Spleen (tissue), 11 donors: ENCODE measurements at regions not wholly inside any gene's neighbourhood (a gene's known extent, or its start where the extent isn't known, plus 50 kb on each side); places are given as distances from the start of the nearest gene placed in this dataset.
A peak's percentile ranks its signal among the peaks of the same experiment; 100 is the strongest.

Experiments used
- DNase-seq: peaks from one replicate; pipeline ENCODE4 v3.0.0-alpha.2; 2020
- H3K27ac ChIP-seq, 8 donors: fragments of 200-600 bp; sonication (generic) in 7 of 8; 1 replicate in 4 of 8; 2 replicates in 4 of 8; pipeline versions ENCODE4 v1.5.0 to v1.8.0; 2016 to 2021; ENCODE audit warnings: inconsistent platforms in 4 of 8, mild to moderate bottlenecking in 4 of 8, moderate library complexity in 1 of 8
- H3K27me3 ChIP-seq, 7 donors: fragments of 200-600 bp; sonication (generic) in 6 of 7; replicated peaks in 1 of 7; 1 replicate in 4 of 7; 2 replicates in 3 of 7; pipeline versions ENCODE4 v1.5.0 to v1.8.0; 2016 to 2021; ENCODE audit warnings: inconsistent platforms in 3 of 7, mild to moderate bottlenecking in 1 of 7
- H3K36me3 ChIP-seq, 6 donors: fragments of 200-600 bp; sonication (generic) in 5 of 6; 1 replicate in 4 of 6; 2 replicates in 2 of 6; pipeline versions ENCODE4 v1.5.0 to v1.8.0; 2016 to 2021; ENCODE audit warnings: inconsistent platforms in 2 of 6
- H3K4me1 ChIP-seq, 6 donors: fragments of 200-600 bp; sonication (generic) in 5 of 6; 1 replicate in 3 of 6; 2 replicates in 3 of 6; pipeline versions ENCODE4 v1.5.0 to v1.8.0; 2016 to 2021; ENCODE audit warnings: inconsistent platforms in 3 of 6
- H3K4me3 ChIP-seq, 8 donors: fragments of 200-600 bp; sonication (generic) in 7 of 8; 1 replicate in 4 of 8; 2 replicates in 4 of 8; pipeline versions ENCODE4 v1.5.0 to v1.8.0; 2016 to 2021; ENCODE audit warnings: inconsistent platforms in 4 of 8, mild to moderate bottlenecking in 4 of 8, moderate library complexity in 2 of 8
- H3K9me3 ChIP-seq, 8 donors: fragments of 200-600 bp; sonication (generic) in 7 of 8; 1 replicate in 4 of 8; 2 replicates in 4 of 8; pipeline versions ENCODE4 v1.5.0 to v1.8.0; 2016 to 2021; ENCODE audit warnings: inconsistent platforms in 4 of 8
- POLR2A ChIP-seq, 3 donors: fragments of 450-650 bp; IDR thresholded peaks; one replicate each; pipeline ENCODE4 v1.5.1; 2017; ENCODE audit warnings: antibody characterized with exemption in 3 of 3, mild to moderate bottlenecking in 1 of 3
- POLR2AphosphoS5 ChIP-seq, 3 donors: sonication (generic); formaldehyde crosslinking; IDR thresholded peaks; one replicate each; pipeline ENCODE4 v1.5.1; 2017; ENCODE audit warnings: antibody characterized with exemption in 3 of 3
- WGBS, 5 donors: extraction: QIAGEN DNeasy Blood & Tissue Kit in 3 of 5; methylation state at CpG; one replicate each; pipeline versions ENCODE4 v1.1.5 to v1.1.7; 2013 to 2018; 5-methylcytosine and 5-hydroxymethylcytosine counted together
- intact Hi-C: fragments of 100-400 bp; cut with DNase I; formaldehyde crosslinking; loops from one replicate; pipeline ENCODE4 v1.15.0; 2023; ENCODE audit warnings: low total_unique reads
- TF ChIP-seq, protein P1 (sequence below), 11 experiments: fragments of 200-600 bp in 7 of 11; fragments of 450-650 bp in 4 of 11; sonication (generic) in 4 of 11; IDR thresholded peaks in 8 of 11; conservative IDR thresholded peaks in 3 of 11; 1 replicate in 7 of 11; 2 replicates in 4 of 11; pipeline versions ENCODE4 v1.4.0 to v1.8.0; 2016 to 2021; ENCODE audit warnings: antibody characterized with exemption in 11 of 11, inconsistent platforms in 4 of 11, mild to moderate bottlenecking in 1 of 11
- donor health status: healthy with polysubstance abuse.
- donor health status: DM: no; HTN: no; CAD: no; lungs with moderate emphysema.
- donor health status: DM: no; HTN: no; CAD: no.
- donor health status: Bipolar disorder and iron deficiency.
- donor health status: healthy.
- donor health status: DM: no; HTN: no; CAD: no.
- donor health status: DM: yes; HTN: yes; CAD: no.

DNA sequence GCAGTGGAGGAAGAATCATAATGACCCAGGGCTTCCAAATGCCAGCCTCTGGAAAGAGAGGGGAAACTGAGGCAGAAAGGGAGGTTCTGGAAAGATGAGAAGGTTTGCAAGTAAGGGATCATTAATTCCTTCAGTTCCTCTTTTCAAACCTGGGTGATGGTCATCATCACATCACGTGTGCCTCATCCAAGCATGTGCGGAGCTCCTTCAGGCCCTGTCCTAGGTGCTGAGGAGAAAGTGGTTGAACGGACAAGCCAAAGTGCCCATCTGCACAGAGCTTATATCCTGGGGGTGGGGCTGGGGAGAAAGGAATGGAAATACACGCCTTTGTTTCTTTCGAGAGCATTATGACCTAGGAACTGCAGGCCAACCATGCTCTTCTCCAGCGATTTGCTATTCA is 60.2 kb upstream of the AFF3 start:
- DNase-seq: no peak
- Histone ChIP-seq H3K27me3 (no peaks in the 10 kb centered on the region), H3K9me3 (no peaks in the 10 kb centered on the region), H3K4me1 (peaks cover 0 to 20% (median 4%) of the 10 kb centered on the region in 6 donors), H3K36me3 (no peaks in the 10 kb centered on the region), H3K27ac (no peak overlapping the region), H3K4me3 (no peak overlapping the region)
- intact Hi-C loops: no loop called here
- WGBS, 5 donors: 83 to 90% (median 86%) methylated on average over 6 of the region's 6 CpGs
- TF ChIP-seq POLR2A (IDR thresholded peaks at IDR 0.05): no peak
- TF ChIP-seq POLR2AphosphoS5 (IDR thresholded peaks at IDR 0.05): no peak
- TF ChIP-seq, protein P1, sequence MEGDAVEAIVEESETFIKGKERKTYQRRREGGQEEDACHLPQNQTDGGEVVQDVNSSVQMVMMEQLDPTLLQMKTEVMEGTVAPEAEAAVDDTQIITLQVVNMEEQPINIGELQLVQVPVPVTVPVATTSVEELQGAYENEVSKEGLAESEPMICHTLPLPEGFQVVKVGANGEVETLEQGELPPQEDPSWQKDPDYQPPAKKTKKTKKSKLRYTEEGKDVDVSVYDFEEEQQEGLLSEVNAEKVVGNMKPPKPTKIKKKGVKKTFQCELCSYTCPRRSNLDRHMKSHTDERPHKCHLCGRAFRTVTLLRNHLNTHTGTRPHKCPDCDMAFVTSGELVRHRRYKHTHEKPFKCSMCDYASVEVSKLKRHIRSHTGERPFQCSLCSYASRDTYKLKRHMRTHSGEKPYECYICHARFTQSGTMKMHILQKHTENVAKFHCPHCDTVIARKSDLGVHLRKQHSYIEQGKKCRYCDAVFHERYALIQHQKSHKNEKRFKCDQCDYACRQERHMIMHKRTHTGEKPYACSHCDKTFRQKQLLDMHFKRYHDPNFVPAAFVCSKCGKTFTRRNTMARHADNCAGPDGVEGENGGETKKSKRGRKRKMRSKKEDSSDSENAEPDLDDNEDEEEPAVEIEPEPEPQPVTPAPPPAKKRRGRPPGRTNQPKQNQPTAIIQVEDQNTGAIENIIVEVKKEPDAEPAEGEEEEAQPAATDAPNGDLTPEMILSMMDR (IDR thresholded peaks at IDR 0.05 in 8 of 11, conservative IDR thresholded peaks at IDR 0.05 in 3 of 11): no peak

DNA sequence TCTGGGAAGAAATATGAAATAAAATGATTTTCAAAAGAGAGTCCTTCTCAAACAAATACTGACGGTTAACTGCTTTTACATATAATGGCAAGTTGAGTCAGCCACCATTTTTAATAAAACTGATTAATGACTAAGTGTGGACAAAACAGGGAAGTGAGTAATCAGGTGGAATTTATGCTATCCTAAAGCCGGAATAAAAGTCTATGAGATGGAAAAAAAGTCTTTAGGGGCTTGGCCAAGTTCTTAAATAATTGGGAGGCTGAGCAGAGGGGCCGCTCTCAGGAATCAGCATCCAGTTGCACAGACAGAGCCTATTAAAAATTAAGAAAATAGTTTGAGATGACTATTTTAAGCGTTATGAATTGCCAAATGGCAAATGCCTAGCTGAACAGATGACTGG is 58.6 kb upstream of the AFF3 start:
- Histone ChIP-seq H3K27ac (no peak overlapping the region), H3K27me3 (no peaks in the 10 kb centered on the region), H3K4me1 (peaks cover 0 to 24% (median 4%) of the 10 kb centered on the region in 6 donors), H3K4me3 (no peak overlapping the region), H3K36me3 (no peaks in the 10 kb centered on the region), H3K9me3 (no peaks in the 10 kb centered on the region)
- intact Hi-C loops: no loop called here
- TF ChIP-seq, protein P1 (IDR thresholded peaks at IDR 0.05 in 8 of 11, conservative IDR thresholded peaks at IDR 0.05 in 3 of 11): no peak
- TF ChIP-seq POLR2AphosphoS5 (IDR thresholded peaks at IDR 0.05) (no peak), POLR2A (IDR thresholded peaks at IDR 0.05) (no peak)
- 84 to 95% (median 89%) methylated on average over 4 of the region's 4 CpGs for WGBS, 5 donors
- no peak for DNase-seq

DNA sequence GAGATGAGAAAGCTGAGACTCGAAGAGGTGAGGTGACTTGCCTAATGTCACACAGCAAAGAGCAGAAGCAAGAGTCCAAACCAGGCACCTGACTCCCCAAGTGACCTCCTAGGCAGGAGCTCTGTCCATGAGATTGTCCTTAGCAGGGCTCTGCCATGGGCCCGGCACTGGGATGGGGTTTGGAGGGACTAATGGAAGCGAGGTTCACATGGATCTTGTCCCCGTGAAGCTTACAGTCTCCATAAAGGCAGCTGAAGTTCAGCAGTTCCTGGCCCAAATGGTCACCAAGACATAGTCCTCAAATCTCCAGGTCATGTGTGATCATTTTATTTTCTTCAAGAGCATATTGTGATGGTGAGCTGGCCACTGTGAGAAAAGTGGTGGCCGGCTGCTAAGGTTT is 57.0 kb upstream of the AFF3 start:
- 79 to 94% (median 91%) methylated on average over 5 of the region's 5 CpGs for WGBS, 5 donors
- peaks cover 0 to 17% (median 4%) of the 10 kb centered on the region in 6 donors for H3K4me1 ChIP-seq
- intact Hi-C loops: no loop called here
- H3K27me3 ChIP-seq: no peaks in the 10 kb centered on the region
- no peaks in the 10 kb centered on the region for H3K9me3 ChIP-seq
- H3K27ac ChIP-seq: no peak overlapping the region
- H3K36me3 ChIP-seq: no peaks in the 10 kb centered on the region
- no peak overlapping the region for H3K4me3 ChIP-seq
- DNase-seq: no peak
- TF ChIP-seq POLR2A (IDR thresholded peaks at IDR 0.05): no peak
- no peak for TF ChIP-seq POLR2AphosphoS5 (IDR thresholded peaks at IDR 0.05)
- TF ChIP-seq, protein P1 (IDR thresholded peaks at IDR 0.05 in 8 of 11, conservative IDR thresholded peaks at IDR 0.05 in 3 of 11): no peak

DNA sequence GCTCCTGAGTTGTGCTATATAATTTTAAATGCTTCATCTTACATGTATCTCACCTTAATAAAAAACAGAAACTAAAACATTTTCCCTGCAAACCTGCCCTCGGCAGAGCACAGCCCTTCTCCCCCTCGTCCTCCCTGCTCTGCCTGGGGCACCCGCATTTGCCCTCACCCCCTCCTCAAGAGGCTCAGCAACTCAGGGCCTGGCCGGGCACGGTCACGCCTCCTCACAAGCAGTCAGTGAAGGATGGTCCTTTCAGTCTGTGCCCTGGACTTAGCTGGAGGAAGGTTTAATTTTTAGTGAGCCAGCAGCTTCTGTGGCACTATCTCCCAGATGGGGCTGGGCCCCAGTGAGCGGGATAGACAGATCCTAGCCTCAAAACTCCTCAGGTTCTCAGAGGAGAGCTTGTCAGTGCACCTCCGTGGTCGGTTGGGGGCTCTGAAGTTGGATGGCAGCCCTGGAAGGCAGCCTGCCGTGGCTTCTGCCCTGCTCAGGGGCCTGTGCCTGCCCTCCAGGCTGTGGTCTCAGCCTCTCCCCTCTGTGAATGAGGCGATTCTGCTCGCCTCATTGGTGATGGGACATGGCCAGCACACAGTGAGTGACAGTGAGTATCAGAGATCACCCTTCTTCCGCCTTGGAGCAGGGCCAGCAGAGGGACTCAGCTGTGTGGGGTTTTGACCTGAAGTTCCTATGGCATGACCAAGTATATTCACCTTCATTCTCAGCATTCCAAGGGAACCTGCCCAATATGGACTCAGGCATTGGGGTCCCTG is 56.3 kb upstream of the AFF3 start:
- intact Hi-C loops: no loop called here
- 76 to 89% (median 84%) methylated on average over 10 to 13 of the region's 13 CpGs for WGBS, 5 donors
- no peak for DNase-seq

More for the DNA sequence above, 56.3 kb upstream of the AFF3 start:
- H3K27me3 ChIP-seq: no peaks in the 10 kb centered on the region
- no peaks in the 10 kb centered on the region for H3K36me3 ChIP-seq
- H3K27ac ChIP-seq: peak overlapping the region in 5 of 8 donors; percentile 52 to 69 (median 56)
- H3K4me3 ChIP-seq: no peak overlapping the region
- H3K4me1 ChIP-seq: peaks cover 0 to 17% (median 4%) of the 10 kb centered on the region in 6 donors
- H3K9me3 ChIP-seq: no peaks in the 10 kb centered on the region
- TF ChIP-seq POLR2AphosphoS5 (IDR thresholded peaks at IDR 0.05) (no peak), POLR2A (IDR thresholded peaks at IDR 0.05) (no peak)
- TF ChIP-seq, protein P1 (IDR thresholded peaks at IDR 0.05 in 8 of 11, conservative IDR thresholded peaks at IDR 0.05 in 3 of 11): no peak
